ENCODE measurements at regions not wholly inside any gene's neighbourhood (a gene's known extent, or its start where the extent isn't known, plus 50 kb on each side); places are given as distances from the start of the nearest gene placed in this dataset.

GRCh38 chr1:195894411-195894810 is 713.8 kb downstream of the KCNT2 start:
- Histone ChIP-seq H3K4me2 (ENCODE audit: insufficient read depth, low read length) (no peak overlapping the region), H2AFZ (ENCODE audit: low read length) (no peak overlapping the region), H3K9me3 (ENCODE audit: low read depth, low read length) (peaks cover 5% of the 10 kb centered on the region), H4K20me1 (ENCODE audit: insufficient read depth, low read length) (no peaks in the 10 kb centered on the region), H3K4me1 (ENCODE audit: insufficient read depth, low read length) (no peaks in the 10 kb centered on the region), H3K4me3 (ENCODE audit: insufficient read depth, low read length) (no peak overlapping the region), H3K27me3 (ENCODE audit: insufficient read depth, low read length) (no peaks in the 10 kb centered on the region), H3K27ac (ENCODE audit: low read depth, low read length) (no peak overlapping the region), H3K79me2 (ENCODE audit: insufficient read depth, low read length) (no peaks in the 10 kb centered on the region), H3K36me3 (ENCODE audit: insufficient read depth, low read length) (no peaks in the 10 kb centered on the region)
- TF ChIP-seq CTCF (IDR thresholded peaks at IDR 0.05; ENCODE audit: extremely low read depth, low read depth, low read length): no peak
- DNase-seq (ENCODE audit: insufficient read length, low spot score, missing footprints): no peak

GRCh38 chr1:195886000-195886399 is 722.2 kb downstream of the KCNT2 start:
- H2AFZ ChIP-seq (ENCODE audit: low read length): no peak overlapping the region
- H3K36me3 ChIP-seq (ENCODE audit: insufficient read depth, low read length): no peaks in the 10 kb centered on the region
- H3K27me3 ChIP-seq (ENCODE audit: insufficient read depth, low read length): no peaks in the 10 kb centered on the region
- TF ChIP-seq CTCF (IDR thresholded peaks at IDR 0.05; ENCODE audit: extremely low read depth, low read depth, low read length): no peak
- H3K79me2 ChIP-seq (ENCODE audit: insufficient read depth, low read length): no peaks in the 10 kb centered on the region
- DNase-seq (ENCODE audit: insufficient read length, low spot score, missing footprints): no peak
- H4K20me1 ChIP-seq (ENCODE audit: insufficient read depth, low read length): no peaks in the 10 kb centered on the region
- H3K4me1 ChIP-seq (ENCODE audit: insufficient read depth, low read length): no peaks in the 10 kb centered on the region
- H3K27ac ChIP-seq (ENCODE audit: low read depth, low read length): no peak overlapping the region
- no peak overlapping the region for H3K4me3 ChIP-seq (ENCODE audit: insufficient read depth, low read length)
- H3K9me3 ChIP-seq (ENCODE audit: low read depth, low read length): no peaks in the 10 kb centered on the region
- no peak overlapping the region for H3K4me2 ChIP-seq (ENCODE audit: insufficient read depth, low read length)

GRCh38 chr1:195878478-195878877 is 729.8 kb downstream of the KCNT2 start:
- H3K79me2 ChIP-seq (ENCODE audit: insufficient read depth, low read length): no peaks in the 10 kb centered on the region

DNA sequence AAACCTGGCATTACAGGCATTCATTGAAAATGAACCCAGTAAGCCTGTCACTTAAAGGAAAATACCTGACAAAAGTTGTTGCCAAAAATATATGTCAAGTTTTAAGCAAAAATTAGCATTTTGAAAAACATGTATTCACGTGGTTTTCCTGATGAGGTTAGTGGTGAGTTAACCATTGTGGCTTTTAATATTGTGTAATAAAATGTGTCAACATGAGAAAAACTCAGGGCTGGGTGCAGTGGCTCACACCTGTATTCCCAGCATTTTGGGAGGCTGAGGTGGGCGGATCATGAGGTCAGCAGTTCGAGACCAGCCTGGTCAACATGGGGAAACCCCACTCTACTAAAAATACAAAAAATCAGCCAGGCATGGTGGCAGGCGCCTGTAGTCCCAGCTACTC is 731.4 kb downstream of the KCNT2 start:
- no peak overlapping the region for H3K27ac ChIP-seq (ENCODE audit: low read depth, low read length)
- TF ChIP-seq CTCF (IDR thresholded peaks at IDR 0.05; ENCODE audit: extremely low read depth, low read depth, low read length): no peak

More at GRCh38 chr1:195878478-195878877, 729.8 kb downstream of the KCNT2 start:
- TF ChIP-seq CTCF (IDR thresholded peaks at IDR 0.05; ENCODE audit: extremely low read depth, low read depth, low read length): no peak
- Histone ChIP-seq H2AFZ (ENCODE audit: low read length) (no peak overlapping the region), H3K4me1 (ENCODE audit: insufficient read depth, low read length) (no peaks in the 10 kb centered on the region), H3K9me3 (ENCODE audit: low read depth, low read length) (no peaks in the 10 kb centered on the region), H3K27ac (ENCODE audit: low read depth, low read length) (no peak overlapping the region), H4K20me1 (ENCODE audit: insufficient read depth, low read length) (no peaks in the 10 kb centered on the region), H3K4me3 (ENCODE audit: insufficient read depth, low read length) (no peak overlapping the region), H3K27me3 (ENCODE audit: insufficient read depth, low read length) (no peaks in the 10 kb centered on the region), H3K36me3 (ENCODE audit: insufficient read depth, low read length) (no peaks in the 10 kb centered on the region), H3K4me2 (ENCODE audit: insufficient read depth, low read length) (no peak overlapping the region)
- no peak for DNase-seq (ENCODE audit: insufficient read length, low spot score, missing footprints)

More for the DNA sequence above, 731.4 kb downstream of the KCNT2 start:
- Histone ChIP-seq H2AFZ (ENCODE audit: low read length) (no peak overlapping the region), H3K79me2 (ENCODE audit: insufficient read depth, low read length) (no peaks in the 10 kb centered on the region), H3K4me3 (ENCODE audit: insufficient read depth, low read length) (no peak overlapping the region), H3K4me2 (ENCODE audit: insufficient read depth, low read length) (no peak overlapping the region), H3K36me3 (ENCODE audit: insufficient read depth, low read length) (no peaks in the 10 kb centered on the region), H3K27me3 (ENCODE audit: insufficient read depth, low read length) (no peaks in the 10 kb centered on the region), H3K4me1 (ENCODE audit: insufficient read depth, low read length) (no peaks in the 10 kb centered on the region), H3K9me3 (ENCODE audit: low read depth, low read length) (no peaks in the 10 kb centered on the region), H4K20me1 (ENCODE audit: insufficient read depth, low read length) (no peaks in the 10 kb centered on the region)
- no peak for DNase-seq (ENCODE audit: insufficient read length, low spot score, missing footprints)

Data from osteoblast (primary cell).